Endothelial cell of umbilical vein (primary cell): ENCODE measurements at regions not wholly inside any gene's neighbourhood (a gene's known extent, or its start where the extent isn't known, plus 50 kb on each side); places are given as distances from the start of the nearest gene placed in this dataset.

Experiments used
- BruUV-seq: library from RNA; stranded (reverse); fragments of 400-500 nt; replicated peaks from 2 replicates; lab custom pipeline; 2021; lab: Mats Ljungman, UMichigan
- CTCF ChIA-PET: fragments of 300-600, 350-600 bp; sonication (Branson Sonifier 250); formaldehyde crosslinking; loops from one replicate; lab custom pipeline; 2021; ENCODE audit warnings: antibody characterized with exemption, inconsistent platforms; lab: Charles Lee
- POLR2A ChIA-PET: fragments of 300-600, 350-600 bp; sonication (Branson Sonifier 250); formaldehyde crosslinking; loops from one replicate; lab custom pipeline; 2021; ENCODE audit warnings: antibody characterized with exemption, inconsistent platforms; lab: Charles Lee
- DNase-seq: peaks from one replicate; pipeline ENCODE4 v3.0.0-alpha.2; 2011; ENCODE audit warnings: low read depth, low spot score
- FAIRE-seq: peaks from 2 replicates; lab custom pipeline; 2011; peaks lifted over from hg19 to GRCh38; lab: Jason Lieb, UNC
- H2AFZ ChIP-seq: 2 replicates; pipeline ENCODE4 v1.6.0; 2012; ENCODE audit warnings: low read depth, low read length, control low read depth, inconsistent platforms
- H3K27ac ChIP-seq: 2 replicates; pipeline ENCODE4 v1.5.1; 2011; ENCODE audit warnings: low read depth, mild to moderate bottlenecking, control low read depth, low read length, moderate library complexity; ENCODE audit not compliant: insufficient read depth
- H3K27me3 ChIP-seq, 2 experiments: 2 replicates each; pipeline versions ENCODE4 v1.6.0 to v1.6.1; 2011; ENCODE audit warnings: low read length in 2 of 2, mixed read lengths in 1 of 2; ENCODE audit not compliant: control insufficient read depth in 2 of 2, insufficient read depth in 2 of 2
- H3K36me3 ChIP-seq, 2 experiments: 2 replicates in 1 of 2; 3 replicates in 1 of 2; pipeline ENCODE4 v1.5.1; 2011; ENCODE audit warnings: low read length in 2 of 2, mild to moderate bottlenecking in 1 of 2, moderate library complexity in 1 of 2; ENCODE audit not compliant: control insufficient read depth in 2 of 2, insufficient read depth in 2 of 2; ENCODE audit errors: extremely low read depth in 1 of 2
- H3K4me1 ChIP-seq: 3 replicates; pipeline ENCODE4 v1.5.1; 2011; ENCODE audit warnings: mild to moderate bottlenecking, low read length; ENCODE audit not compliant: control insufficient read depth, insufficient read depth; ENCODE audit errors: extremely low read depth
- H3K4me2 ChIP-seq: 2 replicates; pipeline ENCODE4 v1.6.1; 2011; ENCODE audit warnings: low read length, control low read depth, mixed read lengths; ENCODE audit not compliant: insufficient read depth
- H3K4me3 ChIP-seq, 3 experiments: fragments of 200-600 bp in 1 of 3; sonication (generic), shearing (Covaris generic) in 1 of 3; replicated peaks in 1 of 3; 2 replicates each; pipeline ENCODE4 v1.5.1; 2011 to 2016; ENCODE audit warnings: control low read depth in 3 of 3, low read length in 3 of 3, mild to moderate bottlenecking in 2 of 3, inconsistent platforms in 1 of 3, low read depth in 1 of 3, moderate library complexity in 1 of 3; ENCODE audit not compliant: insufficient read depth in 1 of 3
- H3K79me2 ChIP-seq: 2 replicates; pipeline ENCODE4 v1.6.0; 2012; ENCODE audit warnings: low read length, inconsistent platforms; ENCODE audit not compliant: control insufficient read depth, insufficient read depth
- H3K9ac ChIP-seq: replicated peaks from 2 replicates; pipeline ENCODE3; 2011; ENCODE audit warnings: low read length, control low read depth; ENCODE audit not compliant: insufficient read depth; ENCODE audit errors: extremely low read depth
- H3K9me1 ChIP-seq: replicated peaks from 3 replicates; pipeline ENCODE4 v1.6.0; 2011; ENCODE audit warnings: mild to moderate bottlenecking, low read length; ENCODE audit not compliant: control insufficient read depth, insufficient read depth; ENCODE audit errors: extremely low read depth
- H3K9me3 ChIP-seq: replicated peaks from 2 replicates; pipeline ENCODE4 v1.5.1; 2012; ENCODE audit warnings: low read length, inconsistent platforms; ENCODE audit not compliant: control insufficient read depth, insufficient read depth
- H4K20me1 ChIP-seq: replicated peaks from 2 replicates; pipeline ENCODE3; 2011; ENCODE audit warnings: mild to moderate bottlenecking, low read length; ENCODE audit not compliant: control insufficient read depth, insufficient read depth; ENCODE audit errors: extremely low read depth
- EZH2 ChIP-seq: IDR thresholded peaks from 2 replicates; pipeline ENCODE4 v1.6.1; 2012; ENCODE audit warnings: borderline replicate concordance, low read depth, mild to moderate bottlenecking, moderate library complexity, low read length, inconsistent platforms; ENCODE audit not compliant: severe bottlenecking
- FOS ChIP-seq: IDR thresholded peaks from 2 replicates; pipeline ENCODE4 v1.6.1; 2011; ENCODE audit warnings: mild to moderate bottlenecking, low read length, moderate library complexity, borderline replicate concordance; ENCODE audit not compliant: insufficient read depth
- GATA2 ChIP-seq: IDR thresholded peaks from 2 replicates; pipeline ENCODE4 v1.7.0; 2011; ENCODE audit warnings: low read depth, mild to moderate bottlenecking, moderate library complexity, mixed read lengths, low read length; ENCODE audit not compliant: insufficient read length, insufficient read depth
- JUN ChIP-seq: IDR thresholded peaks from 2 replicates; pipeline ENCODE4 v1.6.1; 2011; ENCODE audit warnings: borderline replicate concordance, low read depth; ENCODE audit not compliant: insufficient read length, insufficient read depth
- MYC ChIP-seq: IDR thresholded peaks from one replicate; pipeline ENCODE4 v1.6.1; 2011; ENCODE audit warnings: mild to moderate bottlenecking, low read depth, low read length
- POLR2A ChIP-seq: IDR thresholded peaks from 2 replicates; pipeline ENCODE4 v1.6.1; 2012; ENCODE audit warnings: low read depth, mild to moderate bottlenecking, control low read depth, low read length
- POLR2AphosphoS5 ChIP-seq: IDR thresholded peaks from 2 replicates; pipeline ENCODE4 v1.6.1; 2012; ENCODE audit warnings: low read depth, mild to moderate bottlenecking, control low read depth, low read length, moderate library complexity; ENCODE audit not compliant: insufficient read depth
- dilution Hi-C: fragments of 300-500 bp; cut with MboI; formaldehyde crosslinking; loops from one replicate; pipeline ENCODE4 v1.15.0; 2019; ENCODE audit warnings: low sequenced_read_pairs; ENCODE audit not compliant: extremely low pct_ligation_motif_present
- intact Hi-C: fragments of 100-400 bp; cut with micrococcal nuclease; formaldehyde crosslinking; loops from one replicate; pipeline ENCODE4 v1.10.0; 2022
- TF ChIP-seq, protein P1 (sequence below): IDR thresholded peaks from 2 replicates; pipeline ENCODE4 v1.6.1; 2011; ENCODE audit not compliant: insufficient read depth, insufficient read length
- TF ChIP-seq, protein P2 (sequence below), 2 donors: IDR thresholded peaks; 1 replicate in 1 of 2; 2 replicates in 1 of 2; pipeline ENCODE4 v1.5.1; 2011; ENCODE audit warnings: low read length in 2 of 2, mild to moderate bottlenecking in 2 of 2, moderate library complexity in 2 of 2, control low read depth in 1 of 2, inconsistent platforms in 1 of 2, low read depth in 1 of 2; ENCODE audit not compliant: insufficient read depth in 1 of 2; ENCODE audit errors: extremely low read depth in 1 of 2

DNA sequence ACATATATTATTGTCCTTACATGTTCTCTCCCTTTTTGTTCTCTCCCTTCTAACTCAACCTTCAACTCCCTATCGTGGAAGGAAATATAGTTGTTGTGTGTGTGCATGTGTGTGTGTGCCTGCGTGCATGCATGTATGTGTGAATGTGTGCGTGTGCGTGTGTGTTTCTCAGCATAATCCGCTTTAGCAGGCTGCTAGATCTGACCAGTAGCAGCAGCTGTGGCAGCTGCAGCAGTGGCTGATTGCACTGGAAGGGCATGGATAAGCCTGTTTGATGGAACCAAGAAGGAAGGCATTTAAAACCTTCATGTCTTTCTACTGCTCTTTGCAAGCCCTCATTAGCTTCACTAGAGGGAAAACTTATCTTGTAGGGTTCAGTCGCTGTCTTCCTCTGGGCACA, 65.6 kb upstream of the IRF2BP2 start:
- Histone ChIP-seq H3K27me3 (no peaks in the 10 kb centered on the region), H3K27ac (no peak overlapping the region), H3K9ac (no peak overlapping the region), H3K4me1 (peaks cover 3% of the 10 kb centered on the region), H4K20me1 (no peaks in the 10 kb centered on the region), H3K79me2 (no peaks in the 10 kb centered on the region), H3K9me3 (no peaks in the 10 kb centered on the region), H3K36me3 (no peaks in the 10 kb centered on the region), H3K4me3 (no peak overlapping the region), H3K9me1 (no peaks in the 10 kb centered on the region), H2AFZ (peak overlapping the region; percentile 93), H3K4me2 (no peak overlapping the region)
- DNase-seq, result no peak
- intact Hi-C loops, result no loop called here
- no peak for FAIRE-seq
- dilution Hi-C loops, result no loop called here
- POLR2A ChIA-PET, result no interaction called here
- TF ChIP-seq, protein P1, sequence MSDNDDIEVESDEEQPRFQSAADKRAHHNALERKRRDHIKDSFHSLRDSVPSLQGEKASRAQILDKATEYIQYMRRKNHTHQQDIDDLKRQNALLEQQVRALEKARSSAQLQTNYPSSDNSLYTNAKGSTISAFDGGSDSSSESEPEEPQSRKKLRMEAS, result no peak
- CTCF ChIA-PET, result interaction anchor here (1.2 to 1.6 kb wide), 2 partner anchors 19 to 78 kb away, joined by 3 read pairs; no protein-coding TSS in a partner anchor
- BruUV-seq, result no TSS peak

DNA sequence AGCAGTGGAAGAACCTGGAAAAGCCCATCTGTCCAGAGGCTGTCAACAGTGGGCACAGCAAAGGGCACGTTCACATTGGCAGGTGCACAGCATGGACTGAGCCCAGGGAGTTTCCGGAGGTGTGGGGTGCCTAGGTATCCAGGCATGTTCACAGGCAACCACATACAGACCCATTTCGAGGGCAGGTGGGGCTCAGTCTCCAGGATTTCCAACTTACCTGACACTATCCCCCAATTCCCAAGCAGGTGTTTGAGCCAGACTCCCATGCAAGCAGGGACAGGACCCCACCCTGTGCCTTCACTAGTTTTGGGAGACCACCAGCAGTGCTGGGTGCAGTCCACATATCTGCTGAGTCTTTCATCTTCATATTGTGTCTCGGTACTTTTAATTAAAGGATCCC, 65.0 kb upstream of the IRF2BP2 start:
- dilution Hi-C loops (no loop called here), intact Hi-C loops (no loop called here)
- CTCF ChIA-PET, result no interaction called here
- POLR2A ChIA-PET, result no interaction called here
- no peaks in the 10 kb centered on the region for H3K36me3 ChIP-seq
- no peaks in the 10 kb centered on the region for H3K79me2 ChIP-seq
- H3K9ac ChIP-seq, result no peak overlapping the region
- no peaks in the 10 kb centered on the region for H3K9me3 ChIP-seq
- H3K27me3 ChIP-seq, result no peaks in the 10 kb centered on the region
- H2AFZ ChIP-seq, result no peak overlapping the region
- peaks cover 3% of the 10 kb centered on the region for H3K4me1 ChIP-seq
- H3K27ac ChIP-seq, result no peak overlapping the region
- TF ChIP-seq JUN (no peak), GATA2 (no peak), POLR2AphosphoS5 (no peak), POLR2A (no peak), EZH2 (no peak), MYC (no peak), FOS (no peak)
- TF ChIP-seq, protein P2, sequence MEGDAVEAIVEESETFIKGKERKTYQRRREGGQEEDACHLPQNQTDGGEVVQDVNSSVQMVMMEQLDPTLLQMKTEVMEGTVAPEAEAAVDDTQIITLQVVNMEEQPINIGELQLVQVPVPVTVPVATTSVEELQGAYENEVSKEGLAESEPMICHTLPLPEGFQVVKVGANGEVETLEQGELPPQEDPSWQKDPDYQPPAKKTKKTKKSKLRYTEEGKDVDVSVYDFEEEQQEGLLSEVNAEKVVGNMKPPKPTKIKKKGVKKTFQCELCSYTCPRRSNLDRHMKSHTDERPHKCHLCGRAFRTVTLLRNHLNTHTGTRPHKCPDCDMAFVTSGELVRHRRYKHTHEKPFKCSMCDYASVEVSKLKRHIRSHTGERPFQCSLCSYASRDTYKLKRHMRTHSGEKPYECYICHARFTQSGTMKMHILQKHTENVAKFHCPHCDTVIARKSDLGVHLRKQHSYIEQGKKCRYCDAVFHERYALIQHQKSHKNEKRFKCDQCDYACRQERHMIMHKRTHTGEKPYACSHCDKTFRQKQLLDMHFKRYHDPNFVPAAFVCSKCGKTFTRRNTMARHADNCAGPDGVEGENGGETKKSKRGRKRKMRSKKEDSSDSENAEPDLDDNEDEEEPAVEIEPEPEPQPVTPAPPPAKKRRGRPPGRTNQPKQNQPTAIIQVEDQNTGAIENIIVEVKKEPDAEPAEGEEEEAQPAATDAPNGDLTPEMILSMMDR (IDR thresholded peaks at IDR 0.05; ENCODE audit: extremely low read depth in 1 of 2, insufficient read depth in 1 of 2, low read depth in 1 of 2, low read length in 2 of 2), result no peak
- TF ChIP-seq, protein P1, result no peak
- DNase-seq (no peak), FAIRE-seq (no peak)
- H3K9me1 ChIP-seq, result no peaks in the 10 kb centered on the region
- no TSS peak for BruUV-seq
- no peaks in the 10 kb centered on the region for H4K20me1 ChIP-seq
- no peak overlapping the region for H3K4me2 ChIP-seq
- no peak overlapping the region for H3K4me3 ChIP-seq
